Hepatic stellate cell (primary cell): ENCODE measurements at regions not wholly inside any gene's neighbourhood (a gene's known extent, or its start where the extent isn't known, plus 50 kb on each side); places are given as distances from the start of the nearest gene placed in this dataset.

ENCODE experiments used
- DNase-seq: peaks from one replicate; pipeline ENCODE4 v3.0.0; 2011; ENCODE audit warnings: low spot score

DNA sequence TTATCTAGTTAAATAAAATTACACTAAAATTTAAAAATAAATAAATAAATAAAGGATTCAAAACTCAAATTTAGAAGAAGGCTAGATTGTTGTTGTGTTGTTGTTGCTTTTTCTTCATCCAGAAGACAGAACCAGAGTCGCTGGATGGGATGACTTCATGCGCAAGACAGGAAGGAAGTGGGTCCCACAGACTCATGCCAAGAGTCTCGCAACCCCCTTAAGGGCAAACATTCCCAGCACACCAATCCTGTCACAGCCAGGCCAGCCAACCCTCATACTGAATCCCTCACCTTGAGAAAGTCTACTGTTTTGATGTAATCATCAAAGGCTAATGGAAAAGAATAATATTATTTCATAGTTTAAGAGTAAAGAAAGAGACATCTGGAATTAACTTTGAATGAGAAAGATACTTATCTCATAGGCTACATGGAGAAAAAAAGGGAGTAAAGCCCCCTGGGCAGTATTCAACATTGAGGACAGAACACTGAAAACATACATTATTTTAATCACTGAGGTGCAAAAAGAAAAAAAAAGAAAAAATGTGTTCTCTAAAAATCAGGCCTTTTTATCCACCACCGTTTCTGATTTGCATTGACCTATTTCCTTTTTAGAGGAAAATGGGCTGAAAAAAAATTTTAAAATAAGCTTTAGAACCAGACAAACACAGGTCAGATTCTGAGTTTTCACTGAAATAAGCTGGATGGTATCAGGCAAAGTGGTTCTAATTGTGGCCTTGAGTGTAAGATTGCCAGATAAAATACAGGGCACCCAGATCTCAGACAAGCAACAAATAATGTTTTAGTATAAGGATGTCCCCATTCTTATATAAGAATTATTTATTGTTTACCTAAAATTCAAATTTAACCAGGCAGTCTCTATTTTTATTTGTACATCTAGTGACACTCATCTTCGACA, 826.5 kb downstream of the TNS3 start:
- DNase-seq = no peak

DNA sequence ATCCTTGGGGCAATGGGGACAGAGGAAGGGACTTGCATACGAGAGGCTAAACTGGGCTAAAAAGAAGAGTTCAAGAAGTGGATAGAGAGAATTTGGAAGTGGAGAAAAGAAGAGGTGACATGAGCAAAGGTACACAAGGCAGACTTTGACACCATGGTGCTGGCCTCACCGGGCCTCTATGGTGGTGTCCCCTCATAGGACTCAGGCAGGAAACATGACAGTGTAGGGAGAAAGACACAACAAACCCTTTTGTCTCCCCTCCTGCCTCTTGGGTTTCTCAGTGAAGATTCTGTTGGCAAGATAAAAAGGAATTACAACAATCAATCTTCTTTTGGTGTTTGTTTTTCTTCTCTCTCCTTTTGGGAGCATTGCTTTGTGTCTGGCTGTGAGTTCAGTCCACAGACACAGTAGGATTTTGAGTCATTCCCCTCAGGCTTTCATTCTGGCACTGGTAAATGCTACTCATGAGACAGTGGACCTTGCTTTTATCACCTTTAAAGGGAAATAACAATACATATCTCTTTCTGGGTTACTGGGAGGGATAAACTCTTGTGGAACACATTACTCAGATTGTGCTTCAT, 827.7 kb downstream of the TNS3 start:
- DNase-seq = no peak

DNA sequence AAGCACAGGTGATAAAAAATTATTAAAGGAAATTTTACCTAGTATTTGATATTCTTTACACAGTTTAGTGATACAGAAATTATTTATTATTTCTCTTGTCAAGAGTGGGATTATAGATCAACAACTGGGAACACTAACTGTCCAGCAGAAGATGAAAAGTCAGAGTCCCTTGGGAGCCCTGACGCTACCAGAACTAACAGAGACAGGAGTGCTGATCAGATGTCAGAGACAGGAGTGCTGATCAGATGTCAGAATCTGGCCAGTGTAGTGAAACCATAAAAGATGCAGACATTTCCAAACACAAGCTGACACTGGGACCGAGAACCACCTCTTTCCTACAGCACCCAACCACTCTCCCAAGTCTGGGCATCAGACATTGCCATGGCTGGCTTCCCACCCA, 828.2 kb downstream of the TNS3 start:
- no peak for DNase-seq

DNA sequence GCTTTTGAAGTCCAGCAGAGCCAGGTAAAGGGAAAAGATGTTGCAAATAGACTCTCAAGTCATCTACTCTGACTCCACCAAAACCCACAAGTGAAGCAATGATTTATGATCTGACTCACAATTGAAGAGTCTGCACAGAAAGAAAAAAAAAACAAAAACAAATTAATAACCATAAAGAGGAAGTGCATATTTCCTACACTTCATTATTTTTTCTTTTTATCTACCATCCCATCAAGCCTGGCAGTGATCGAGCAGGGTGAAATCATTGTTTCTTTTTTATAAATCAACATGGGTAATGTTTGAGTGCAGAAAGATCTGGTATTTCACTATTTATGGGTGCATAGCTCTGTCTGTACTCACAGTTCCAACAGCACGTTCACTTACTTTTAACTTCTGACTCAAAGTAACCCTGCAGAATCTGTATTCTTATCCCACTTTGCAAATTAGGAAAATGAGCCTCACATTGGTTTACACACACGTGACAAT, 829.0 kb downstream of the TNS3 start:
- peak; percentile 24 for DNase-seq

DNA sequence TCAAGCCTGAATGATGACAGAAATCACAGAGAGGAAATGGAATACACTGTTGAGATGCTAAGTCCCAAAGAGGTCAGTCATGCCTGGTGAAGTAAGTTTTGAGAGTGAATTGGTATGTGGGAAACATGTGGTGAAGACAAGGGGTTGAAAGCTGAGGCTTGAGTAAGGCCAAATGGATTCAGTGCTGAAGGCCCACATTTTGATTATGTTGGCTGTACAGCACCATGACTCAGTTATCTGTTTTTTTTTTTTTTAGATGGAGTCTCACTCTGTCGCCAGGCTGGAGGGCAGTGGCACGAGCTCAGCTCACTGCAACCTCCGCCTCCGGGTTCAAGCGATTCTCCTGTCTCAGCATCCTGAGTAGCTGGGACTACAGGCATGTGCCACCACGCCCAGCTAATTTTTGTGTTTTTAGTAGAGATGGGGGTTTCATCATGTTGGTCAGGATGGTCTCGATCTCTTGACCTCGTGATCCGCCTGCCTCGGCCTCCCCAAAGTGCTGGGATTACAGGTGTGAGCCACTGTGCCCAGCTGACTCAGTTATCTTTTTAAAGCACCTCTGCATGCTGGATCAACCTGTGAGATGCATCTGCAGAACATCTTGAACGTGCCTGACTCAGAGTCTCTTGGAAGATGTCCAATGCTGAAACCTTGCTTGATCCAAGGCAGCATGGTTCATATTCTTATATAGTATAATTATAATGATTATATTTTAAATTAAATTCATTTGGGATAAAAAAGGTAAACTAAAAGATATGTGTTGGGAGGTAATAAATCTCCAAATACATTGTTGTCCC, 829.8 kb downstream of the TNS3 start:
- peak; percentile 21 for DNase-seq

DNA sequence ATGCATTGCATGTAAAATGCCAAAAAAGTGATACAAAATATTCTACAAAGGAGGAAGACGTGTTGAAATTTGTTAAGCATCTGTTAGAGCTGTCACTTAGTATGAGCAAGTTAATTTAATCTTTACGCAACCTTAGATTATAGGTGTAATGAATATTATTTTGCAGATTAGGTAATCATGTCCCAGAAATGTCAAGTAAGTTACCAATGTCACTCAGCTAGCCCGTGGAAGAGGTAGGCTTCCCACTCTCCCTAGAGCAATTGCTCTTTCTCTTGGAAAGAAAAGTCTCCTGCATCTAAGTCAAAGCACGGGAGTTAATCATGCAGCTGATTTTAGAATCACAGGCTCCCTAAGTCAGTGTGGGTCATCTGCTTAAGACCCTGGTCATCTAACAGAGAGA, 830.4 kb upstream of the IGFBP3 start:
- no peak for DNase-seq

DNA sequence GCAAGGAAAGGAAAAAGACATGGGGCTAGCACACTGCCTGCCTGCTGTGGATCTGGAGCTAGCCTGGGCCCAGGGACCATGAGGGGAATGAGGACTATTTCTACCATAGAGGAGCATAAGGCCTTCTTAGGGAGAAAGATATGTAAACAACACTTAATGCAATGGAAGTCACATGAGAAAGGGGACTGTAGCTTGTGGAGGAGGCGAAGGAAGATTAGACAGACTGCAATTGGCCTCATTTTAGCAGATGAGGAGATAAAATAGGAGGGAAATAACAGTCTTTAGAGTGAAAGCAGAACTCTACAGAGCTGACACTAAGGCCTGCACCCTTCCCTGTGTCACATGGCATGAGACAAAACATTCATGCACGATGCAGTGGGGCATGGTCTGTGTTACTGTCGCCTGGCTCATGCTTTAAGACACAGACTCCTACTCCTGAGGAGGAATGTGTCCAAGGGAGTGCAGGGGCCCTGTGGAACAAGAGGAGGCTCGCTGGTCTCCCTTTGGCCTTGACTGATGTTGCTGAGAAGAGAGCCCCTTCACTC, 829.3 kb upstream of the IGFBP3 start:
- DNase-seq = no peak

DNA sequence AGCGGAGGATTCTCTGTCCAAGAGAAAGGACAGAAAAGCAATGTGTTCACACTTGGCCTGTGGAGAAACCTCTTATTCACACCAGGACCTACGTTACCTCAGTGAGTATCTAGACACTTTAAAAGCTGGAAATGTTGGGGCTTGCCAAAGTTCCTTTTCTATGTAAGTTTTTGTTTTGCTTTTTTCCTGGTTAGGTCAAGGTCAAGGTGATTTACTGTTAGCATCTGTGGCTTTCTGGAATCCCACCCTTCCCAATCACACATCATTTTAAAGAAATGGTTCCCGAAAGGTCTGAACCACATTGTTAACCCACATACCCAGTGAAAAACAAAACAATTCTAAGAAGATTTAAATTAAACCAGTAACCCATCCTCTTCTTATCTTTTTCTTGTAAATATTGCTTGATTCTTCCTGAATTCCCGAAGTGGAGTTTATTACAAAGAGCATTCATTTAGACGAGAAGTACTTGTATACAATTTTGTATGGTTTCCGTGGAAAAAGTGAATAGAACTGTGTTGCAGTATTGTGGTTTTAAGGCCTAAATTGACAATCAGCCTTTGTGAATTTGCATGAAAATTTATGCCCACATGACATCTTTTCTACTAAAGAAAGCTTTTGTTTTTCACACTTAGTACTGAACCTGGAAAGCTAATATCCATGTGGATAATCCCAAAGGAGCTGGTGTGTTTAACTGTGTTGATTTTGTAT, 827.0 kb upstream of the IGFBP3 start:
- no peak for DNase-seq

DNA sequence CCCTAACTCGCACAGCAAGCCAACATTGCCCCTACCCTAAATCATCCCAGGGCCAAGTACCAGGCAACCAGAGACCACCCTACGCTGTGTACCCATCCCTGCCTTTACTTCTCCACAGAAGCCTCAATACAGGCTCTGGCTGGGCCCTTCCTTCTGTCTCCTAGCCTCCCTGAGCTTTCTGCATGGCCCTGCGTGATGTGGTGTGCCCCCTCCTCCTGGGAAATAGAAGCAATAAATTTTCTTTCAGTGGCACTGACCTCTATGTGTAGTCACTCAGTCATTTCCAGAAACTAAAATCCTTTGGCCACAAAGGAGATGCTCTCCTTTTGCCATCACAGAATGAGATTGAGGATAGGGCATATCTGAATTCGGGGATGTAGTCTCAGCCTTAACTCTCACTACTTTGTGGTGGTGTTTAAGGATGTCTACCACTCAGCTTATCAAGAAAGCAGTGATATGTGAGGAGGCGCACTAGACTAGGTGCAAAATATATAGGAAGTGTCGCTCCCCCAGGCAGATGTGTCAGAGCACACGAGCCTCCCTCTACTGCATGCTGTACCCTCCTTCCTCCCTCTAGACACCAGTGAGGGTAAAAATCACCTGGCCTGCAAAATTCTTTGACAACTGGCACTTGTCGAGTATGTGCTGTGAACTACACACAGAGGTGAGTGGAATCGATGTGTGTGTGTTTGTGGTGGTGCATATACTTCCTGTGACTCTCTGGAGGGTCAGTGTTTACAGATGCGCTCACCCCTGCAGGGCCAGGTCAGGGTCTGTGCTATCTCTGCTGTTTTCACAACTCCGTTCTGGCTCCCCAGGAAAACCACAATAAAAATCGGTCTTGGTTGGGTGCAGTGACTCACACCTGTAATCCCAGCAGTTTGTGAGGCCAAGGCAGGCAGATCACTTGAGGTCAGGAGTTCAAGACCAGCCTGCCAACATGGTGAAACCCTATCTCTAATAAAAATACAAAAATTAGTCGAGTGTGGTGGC, 825.9 kb upstream of the IGFBP3 start:
- DNase-seq = no peak

DNA sequence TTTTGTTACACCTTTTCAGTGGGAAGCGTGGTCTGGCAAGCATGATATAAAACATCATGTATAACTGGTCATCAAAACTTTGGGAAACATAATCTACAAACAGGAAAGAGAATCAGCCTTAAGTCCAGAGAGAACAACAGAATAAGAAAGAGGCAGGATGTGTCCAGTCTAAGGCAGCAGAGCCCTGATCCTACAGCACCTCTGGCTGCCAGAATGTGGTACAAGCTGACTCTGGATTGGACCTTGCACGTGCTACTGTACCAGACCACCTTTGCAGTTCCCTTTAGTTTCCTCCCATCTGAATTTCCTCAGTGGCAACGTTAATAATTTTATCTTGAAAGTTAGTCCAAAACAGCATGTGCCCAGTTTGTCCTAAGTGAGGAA, 824.6 kb upstream of the IGFBP3 start:
- no peak for DNase-seq

DNA sequence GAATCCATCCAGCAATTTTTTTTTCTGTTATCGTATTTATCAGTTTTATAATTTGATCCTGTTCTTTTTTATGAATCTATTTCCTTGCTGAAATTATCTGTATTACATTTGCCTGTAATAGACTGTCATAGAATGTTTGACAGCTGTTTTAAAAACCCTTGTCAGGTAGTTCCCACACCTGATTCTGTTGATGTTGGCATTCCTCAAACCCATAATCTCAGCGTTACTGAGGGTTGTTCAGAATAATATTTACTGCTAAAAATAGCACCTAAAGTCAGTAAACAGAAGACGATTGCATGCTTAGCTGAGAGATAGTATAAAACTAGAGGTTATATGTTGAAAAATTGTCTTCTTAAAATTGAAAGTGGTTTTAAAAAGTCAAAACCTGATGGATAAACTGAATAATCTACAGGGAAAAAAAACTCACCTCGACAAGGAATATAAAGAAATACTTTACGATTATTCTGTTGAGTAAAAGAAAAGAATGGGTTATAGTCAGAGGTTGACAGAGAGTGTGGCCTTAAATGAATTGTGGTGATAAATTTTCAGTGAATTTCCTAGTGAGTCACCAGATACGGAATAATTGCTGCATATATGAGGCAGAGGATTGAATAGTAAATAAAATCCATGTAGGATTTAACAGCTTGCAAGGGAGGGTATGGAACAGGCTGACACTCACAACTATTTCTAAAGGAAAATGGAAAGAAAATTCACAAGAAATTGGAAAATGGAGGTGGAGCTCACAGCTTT, 824.1 kb upstream of the IGFBP3 start:
- DNase-seq = no peak

DNA sequence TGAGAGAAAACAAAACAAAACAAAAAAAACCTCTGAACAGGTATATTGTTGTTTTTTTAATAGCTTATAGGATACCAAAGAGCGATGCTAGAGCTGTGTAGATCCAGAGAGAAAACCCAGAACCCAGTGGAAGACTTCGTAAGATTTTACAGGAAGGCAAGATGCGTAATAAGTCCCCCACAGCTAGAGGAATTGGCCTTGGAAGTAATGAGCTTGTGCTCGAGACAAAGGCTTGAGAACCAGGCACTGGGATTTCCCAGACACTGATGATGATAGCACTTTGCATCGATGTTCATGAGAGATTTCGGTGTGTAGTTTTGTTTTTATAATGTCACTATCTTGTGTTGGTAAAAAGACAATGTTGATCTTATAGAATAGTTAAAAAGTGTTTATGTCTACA, 821.5 kb upstream of the IGFBP3 start:
- no peak for DNase-seq

DNA sequence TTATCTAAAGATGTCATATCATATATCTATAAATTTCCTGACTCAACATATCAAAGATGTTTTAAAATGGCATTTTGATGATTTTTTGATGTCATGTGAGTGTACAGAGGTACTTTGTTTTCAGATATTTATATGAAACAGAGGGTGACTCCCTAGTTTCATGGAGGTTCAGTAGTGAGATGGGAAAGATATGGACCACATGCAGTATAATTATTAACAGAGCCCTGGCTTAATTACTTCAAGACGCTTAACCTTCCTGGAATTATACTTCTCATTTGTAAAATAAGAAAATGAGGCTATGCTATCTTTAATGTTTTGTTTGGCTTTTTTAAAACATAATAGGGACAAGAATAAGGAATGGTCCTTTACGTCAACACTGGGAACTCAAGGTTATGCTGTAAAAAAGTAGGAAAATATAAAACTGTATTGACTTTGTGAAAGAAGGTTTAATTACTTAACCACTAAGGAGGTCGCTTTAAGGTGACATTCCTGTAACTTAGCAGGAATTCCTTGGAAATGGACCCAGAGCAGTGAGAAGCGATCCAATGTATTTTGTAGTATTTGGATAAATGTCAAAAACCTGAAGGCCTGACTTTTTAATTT, 821.0 kb upstream of the IGFBP3 start:
- no peak for DNase-seq

DNA sequence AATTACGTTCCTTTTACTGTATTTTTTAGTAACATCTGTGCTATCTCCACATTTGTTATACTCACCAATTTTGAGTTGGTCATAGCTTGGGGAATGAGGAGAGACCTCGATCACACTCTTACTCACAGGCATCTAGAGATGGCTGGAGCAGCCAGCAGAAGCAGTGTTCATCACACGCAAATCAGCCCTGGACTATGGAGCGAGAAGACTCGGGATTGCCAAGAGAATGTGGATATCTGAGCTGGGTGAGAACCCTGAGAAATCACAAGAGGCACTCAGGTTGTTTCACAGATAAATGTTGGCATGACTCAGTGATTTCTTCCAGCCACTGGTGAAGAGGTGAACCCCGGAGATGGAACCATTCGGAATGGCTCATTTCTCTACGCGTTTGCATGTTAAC, 820.1 kb upstream of the IGFBP3 start:
- no peak for DNase-seq

DNA sequence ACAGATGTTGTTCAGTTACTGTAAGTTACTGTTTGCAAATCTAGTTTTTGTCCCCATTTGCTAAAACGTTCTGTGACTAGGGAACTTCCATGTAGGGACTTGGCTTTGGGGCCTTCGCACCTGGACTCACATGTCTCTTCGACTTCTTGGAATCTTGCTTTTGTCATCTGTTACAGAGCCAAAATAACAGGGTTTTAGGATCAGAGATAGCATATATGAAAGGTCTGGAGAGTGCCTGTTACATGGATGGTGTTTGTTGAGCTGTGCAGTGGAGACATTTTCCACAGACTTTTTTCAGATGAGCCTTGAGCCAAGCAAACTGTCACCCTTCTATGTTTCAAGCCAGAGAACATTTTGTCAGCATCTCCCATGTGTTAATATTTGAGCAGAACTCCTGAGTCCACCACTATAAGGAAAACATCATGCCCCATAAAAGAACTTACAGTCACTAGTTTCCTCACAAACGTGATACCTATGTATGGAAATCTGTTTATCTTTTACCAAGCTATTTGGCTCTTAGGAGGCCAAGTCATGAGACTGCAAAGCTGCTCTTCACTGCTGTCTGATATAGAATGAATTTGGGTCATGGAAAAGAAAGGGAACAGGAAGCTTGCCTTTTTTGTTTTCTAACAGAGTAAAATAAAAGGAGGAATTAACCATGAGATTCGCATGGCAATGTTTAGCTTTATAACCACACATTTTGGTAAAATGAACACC, 818.6 kb upstream of the IGFBP3 start:
- no peak for DNase-seq

DNA sequence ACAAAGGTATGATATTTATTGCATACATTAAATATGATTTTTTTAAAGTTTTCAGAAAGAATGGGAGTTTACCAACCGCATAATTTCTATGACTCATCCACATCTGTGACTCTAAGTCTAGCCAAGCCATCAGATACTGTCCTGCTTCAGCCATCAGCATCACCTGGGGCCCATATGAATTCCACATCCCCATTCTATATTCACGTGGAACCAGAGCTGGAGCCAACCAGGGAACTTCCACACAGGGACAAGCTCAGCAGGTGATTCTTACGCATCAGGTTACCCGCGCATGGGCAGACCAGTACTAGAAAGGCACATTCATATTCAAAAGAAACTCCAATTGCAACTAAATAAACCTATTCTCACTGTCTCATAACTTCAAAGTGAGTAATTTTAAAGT, 817.7 kb upstream of the IGFBP3 start:
- no peak for DNase-seq

DNA sequence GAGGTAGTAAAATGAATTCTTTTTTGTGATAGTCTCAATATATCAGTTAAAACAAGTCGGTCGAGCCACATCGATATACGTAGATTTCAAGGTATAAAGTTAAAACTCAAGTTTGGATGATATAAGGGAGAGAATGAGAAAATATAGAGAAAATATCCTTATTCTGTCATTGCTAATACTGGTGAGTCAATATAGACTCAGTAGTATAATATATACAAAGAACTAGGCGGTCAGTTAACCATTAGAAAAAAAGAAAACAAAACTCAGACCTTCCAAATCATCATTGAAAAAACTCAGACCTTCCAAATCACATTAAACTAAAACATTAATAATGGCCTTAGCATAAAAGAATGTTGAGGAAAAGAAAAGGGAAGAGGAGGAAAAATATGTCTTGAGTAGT, 817.1 kb upstream of the IGFBP3 start:
- DNase-seq = no peak

DNA sequence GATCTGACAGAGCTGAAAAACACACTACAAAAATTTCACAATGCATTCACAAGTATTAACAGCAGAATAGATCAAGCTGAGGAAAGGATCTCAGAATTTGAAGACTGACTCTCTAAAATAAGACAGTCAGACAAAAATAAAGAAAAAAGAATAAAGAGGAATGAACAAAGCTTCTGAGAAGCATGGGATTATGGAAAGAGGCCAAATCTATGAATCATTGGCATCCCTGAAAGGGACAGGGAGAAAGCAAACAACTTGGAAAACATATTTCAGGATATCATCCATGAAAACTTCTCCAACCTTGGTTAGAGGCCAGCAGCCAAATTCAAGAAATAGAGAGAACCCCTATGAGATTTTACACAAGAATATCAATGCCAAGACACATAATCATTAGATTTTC, 804.8 kb upstream of the IGFBP3 start:
- no peak for DNase-seq

DNA sequence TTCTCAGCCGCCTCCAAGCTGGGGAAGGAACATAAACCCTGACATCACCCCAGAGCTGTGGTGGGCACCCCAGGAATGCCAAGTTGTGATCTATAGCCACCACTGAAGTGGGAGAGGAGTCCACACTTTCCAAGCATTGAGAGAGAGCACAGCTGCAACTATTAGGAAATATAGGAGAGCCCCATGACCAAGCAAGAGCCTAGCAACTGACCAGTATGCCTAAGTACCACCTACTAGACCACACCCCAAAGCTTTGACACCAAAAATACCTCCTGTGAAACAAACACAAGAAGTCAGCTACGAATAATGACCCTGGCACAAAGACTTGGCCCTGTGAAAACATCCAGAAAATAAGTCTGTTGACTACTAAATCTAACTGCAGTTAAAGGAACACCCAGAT, 804.1 kb upstream of the IGFBP3 start:
- DNase-seq = no peak
